HEK293 (cell line): ENCODE measurements at regions not wholly inside any gene's neighbourhood (a gene's known extent, or its start where the extent isn't known, plus 50 kb on each side); places are given as distances from the start of the nearest gene placed in this dataset.

Experiments
- ZFP69B ChIP-seq: fragments of 450-650 bp; formaldehyde crosslinking; IDR thresholded peaks from 2 replicates; pipeline ENCODE4 v1.5.1; 2016; ENCODE audit warnings: missing biosample characterization, missing genetic modification characterization
- TF ChIP-seq, protein P1 (sequence below): fragments of 450-650 bp; formaldehyde crosslinking; IDR thresholded peaks from 2 replicates; pipeline ENCODE4 v1.5.1; 2016; ENCODE audit warnings: missing biosample characterization, missing genetic modification characterization

DNA sequence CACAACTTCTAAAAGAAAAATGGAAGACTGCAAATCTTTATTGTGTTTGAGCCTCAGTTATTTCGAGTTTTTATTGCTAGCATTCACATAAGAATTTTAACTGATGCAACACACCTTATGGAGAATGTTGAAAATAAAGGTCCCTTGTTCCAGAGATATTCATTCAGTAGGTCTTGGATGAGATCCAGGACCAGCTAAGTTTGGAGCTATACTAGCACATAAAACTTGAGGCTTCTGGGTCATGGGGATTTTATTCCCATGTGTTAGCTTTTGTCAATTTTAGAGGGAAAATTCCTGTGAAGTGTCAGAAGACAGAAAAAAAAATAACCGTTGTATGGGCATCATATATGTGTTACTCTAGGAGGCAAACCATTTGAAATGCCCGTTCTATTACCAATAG, 693.2 kb upstream of the MIS18BP1 start:
- TF ChIP-seq, protein P1, sequence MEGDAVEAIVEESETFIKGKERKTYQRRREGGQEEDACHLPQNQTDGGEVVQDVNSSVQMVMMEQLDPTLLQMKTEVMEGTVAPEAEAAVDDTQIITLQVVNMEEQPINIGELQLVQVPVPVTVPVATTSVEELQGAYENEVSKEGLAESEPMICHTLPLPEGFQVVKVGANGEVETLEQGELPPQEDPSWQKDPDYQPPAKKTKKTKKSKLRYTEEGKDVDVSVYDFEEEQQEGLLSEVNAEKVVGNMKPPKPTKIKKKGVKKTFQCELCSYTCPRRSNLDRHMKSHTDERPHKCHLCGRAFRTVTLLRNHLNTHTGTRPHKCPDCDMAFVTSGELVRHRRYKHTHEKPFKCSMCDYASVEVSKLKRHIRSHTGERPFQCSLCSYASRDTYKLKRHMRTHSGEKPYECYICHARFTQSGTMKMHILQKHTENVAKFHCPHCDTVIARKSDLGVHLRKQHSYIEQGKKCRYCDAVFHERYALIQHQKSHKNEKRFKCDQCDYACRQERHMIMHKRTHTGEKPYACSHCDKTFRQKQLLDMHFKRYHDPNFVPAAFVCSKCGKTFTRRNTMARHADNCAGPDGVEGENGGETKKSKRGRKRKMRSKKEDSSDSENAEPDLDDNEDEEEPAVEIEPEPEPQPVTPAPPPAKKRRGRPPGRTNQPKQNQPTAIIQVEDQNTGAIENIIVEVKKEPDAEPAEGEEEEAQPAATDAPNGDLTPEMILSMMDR (tag by site-specific recombination), result no peak
- TF ChIP-seq ZFP69B (tag by site-specific recombination), result no peak
